Breast epithelium (tissue), 3 donors: ENCODE measurements at regions not wholly inside any gene's neighbourhood (a gene's known extent, or its start where the extent isn't known, plus 50 kb on each side); places are given as distances from the start of the nearest gene placed in this dataset.

ENCODE experiments used
- CTCF ChIP-seq, 3 donors: fragments of 450-650 bp; IDR thresholded peaks; one replicate each; pipeline ENCODE4 v1.5.1; 2016 to 2017; ENCODE audit warnings: antibody characterized with exemption in 3 of 3, mild to moderate bottlenecking in 3 of 3, moderate library complexity in 3 of 3
- POLR2A ChIP-seq: fragments of 450-650 bp; IDR thresholded peaks from one replicate; pipeline ENCODE4 v1.6.1; 2016; ENCODE audit warnings: antibody characterized with exemption, mild to moderate bottlenecking, moderate library complexity
- POLR2AphosphoS5 ChIP-seq, 3 donors: sonication (generic); formaldehyde crosslinking; IDR thresholded peaks; one replicate each; pipeline ENCODE4 v1.6.1; 2017; ENCODE audit warnings: antibody characterized with exemption in 3 of 3

- no peak for TF ChIP-seq CTCF (IDR thresholded peaks at IDR 0.05)
- TF ChIP-seq POLR2AphosphoS5 (IDR thresholded peaks at IDR 0.05), result no peak
- no peak for TF ChIP-seq POLR2A
Observed at GRCh38 chr10:129134371-129134770, 332.7 kb upstream of the MGMT start.
